ENCODE measurements at regions not wholly inside any gene's neighbourhood (a gene's known extent, or its start where the extent isn't known, plus 50 kb on each side); places are given as distances from the start of the nearest gene placed in this dataset.

DNA sequence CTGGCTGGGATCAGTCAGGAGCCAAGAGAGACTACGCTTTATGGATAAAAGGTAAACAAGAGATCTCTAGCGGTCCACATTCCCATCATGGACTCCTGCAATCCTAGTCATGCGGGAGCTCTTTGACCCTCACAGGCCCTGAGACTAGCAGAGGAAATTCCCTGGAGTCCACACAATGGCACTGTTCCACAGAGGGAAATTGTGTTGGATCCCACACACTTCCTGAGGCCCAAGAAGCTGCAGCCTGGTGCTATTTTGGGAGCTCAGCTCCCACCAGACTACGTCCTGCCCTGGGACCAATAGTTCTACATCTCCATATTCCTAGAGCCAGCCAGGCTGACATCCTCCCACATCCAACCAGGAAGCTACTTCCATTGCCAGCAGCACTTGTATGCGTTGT, 2358.4 kb downstream of the PCDH9 start:
- TF ChIP-seq, protein P1, sequence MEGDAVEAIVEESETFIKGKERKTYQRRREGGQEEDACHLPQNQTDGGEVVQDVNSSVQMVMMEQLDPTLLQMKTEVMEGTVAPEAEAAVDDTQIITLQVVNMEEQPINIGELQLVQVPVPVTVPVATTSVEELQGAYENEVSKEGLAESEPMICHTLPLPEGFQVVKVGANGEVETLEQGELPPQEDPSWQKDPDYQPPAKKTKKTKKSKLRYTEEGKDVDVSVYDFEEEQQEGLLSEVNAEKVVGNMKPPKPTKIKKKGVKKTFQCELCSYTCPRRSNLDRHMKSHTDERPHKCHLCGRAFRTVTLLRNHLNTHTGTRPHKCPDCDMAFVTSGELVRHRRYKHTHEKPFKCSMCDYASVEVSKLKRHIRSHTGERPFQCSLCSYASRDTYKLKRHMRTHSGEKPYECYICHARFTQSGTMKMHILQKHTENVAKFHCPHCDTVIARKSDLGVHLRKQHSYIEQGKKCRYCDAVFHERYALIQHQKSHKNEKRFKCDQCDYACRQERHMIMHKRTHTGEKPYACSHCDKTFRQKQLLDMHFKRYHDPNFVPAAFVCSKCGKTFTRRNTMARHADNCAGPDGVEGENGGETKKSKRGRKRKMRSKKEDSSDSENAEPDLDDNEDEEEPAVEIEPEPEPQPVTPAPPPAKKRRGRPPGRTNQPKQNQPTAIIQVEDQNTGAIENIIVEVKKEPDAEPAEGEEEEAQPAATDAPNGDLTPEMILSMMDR (IDR thresholded peaks at IDR 0.05), result no peak

DNA sequence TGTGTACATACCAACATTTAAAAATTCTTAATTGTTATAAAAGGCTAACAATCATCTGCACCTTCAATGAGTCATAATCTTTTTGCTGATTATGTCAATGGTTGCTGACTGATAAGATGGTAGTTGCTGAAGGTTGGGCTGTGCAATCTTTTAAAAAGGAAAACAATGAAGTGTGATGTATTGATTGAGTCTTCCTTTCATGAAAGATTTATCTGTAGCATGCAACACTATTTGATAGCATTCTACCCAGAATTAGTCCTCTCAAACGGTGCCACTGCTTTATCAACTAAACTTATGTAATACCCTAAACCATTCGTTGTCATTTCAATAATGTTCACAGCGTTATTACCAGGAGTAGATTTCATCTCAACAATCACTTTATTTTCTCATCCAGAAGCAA, 2360.6 kb downstream of the PCDH9 start:
- TF ChIP-seq, protein P1 (IDR thresholded peaks at IDR 0.05), result no peak

DNA sequence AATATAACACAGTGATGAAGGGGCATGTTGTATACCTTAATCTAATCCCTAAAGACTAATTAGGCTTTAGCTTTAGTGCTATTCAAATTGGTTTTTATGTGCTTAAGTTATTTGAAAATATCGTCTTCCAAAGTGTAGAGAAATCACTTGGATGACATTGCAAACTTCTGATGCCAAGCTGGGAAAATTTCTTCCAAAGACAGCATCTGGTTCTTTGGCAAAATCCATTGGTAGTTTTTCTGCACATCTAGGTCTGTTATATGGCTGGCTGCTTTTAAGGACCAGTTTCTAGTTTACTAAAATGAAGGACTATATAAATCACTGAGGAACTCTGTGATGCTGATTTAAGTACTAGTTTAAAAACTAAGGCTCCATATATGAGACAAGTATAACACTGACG, 2362.3 kb downstream of the PCDH9 start:
- TF ChIP-seq, protein P1 (IDR thresholded peaks at IDR 0.05), result no peak

DNA sequence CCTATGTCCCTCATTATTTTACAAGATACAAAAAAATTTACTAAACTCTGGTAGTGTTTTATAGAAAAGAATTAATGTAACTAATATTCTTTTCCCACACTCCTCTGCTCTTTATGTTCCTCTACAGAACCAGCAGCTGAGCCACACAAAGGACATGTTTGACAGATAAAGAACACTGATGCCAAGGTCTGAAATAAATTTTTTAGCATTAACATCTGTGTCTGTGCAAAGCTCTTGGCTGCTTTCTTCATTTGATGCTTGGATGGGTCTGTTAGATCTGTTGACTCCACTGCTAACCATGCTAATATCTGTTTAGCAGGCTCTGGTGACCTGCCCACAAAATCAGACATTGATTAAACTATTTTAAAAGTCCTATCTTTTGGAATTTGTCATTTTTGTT, 2363.8 kb downstream of the PCDH9 start:
- TF ChIP-seq, protein P1 (IDR thresholded peaks at IDR 0.05), result no peak

DNA sequence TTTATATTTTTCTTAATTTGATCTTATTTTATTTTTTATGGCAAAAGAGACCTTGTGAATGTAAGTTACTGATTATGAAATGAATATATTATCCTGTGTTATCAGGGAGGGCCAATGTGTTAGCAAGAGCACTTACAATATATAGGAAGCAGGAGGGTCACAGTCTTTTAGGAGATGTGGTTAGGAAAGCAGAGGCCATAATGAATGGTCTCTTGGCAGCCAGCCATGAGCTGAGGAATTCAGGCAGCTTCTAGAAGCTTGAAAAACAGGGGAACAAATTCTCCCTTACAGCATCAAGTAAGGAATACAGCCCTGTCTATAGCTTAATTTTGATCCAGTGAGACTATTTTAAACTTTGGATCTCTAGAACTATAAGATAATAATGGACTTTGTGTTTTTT, 2374.6 kb downstream of the PCDH9 start:
- TF ChIP-seq, protein P1 (IDR thresholded peaks at IDR 0.05), result no peak

DNA sequence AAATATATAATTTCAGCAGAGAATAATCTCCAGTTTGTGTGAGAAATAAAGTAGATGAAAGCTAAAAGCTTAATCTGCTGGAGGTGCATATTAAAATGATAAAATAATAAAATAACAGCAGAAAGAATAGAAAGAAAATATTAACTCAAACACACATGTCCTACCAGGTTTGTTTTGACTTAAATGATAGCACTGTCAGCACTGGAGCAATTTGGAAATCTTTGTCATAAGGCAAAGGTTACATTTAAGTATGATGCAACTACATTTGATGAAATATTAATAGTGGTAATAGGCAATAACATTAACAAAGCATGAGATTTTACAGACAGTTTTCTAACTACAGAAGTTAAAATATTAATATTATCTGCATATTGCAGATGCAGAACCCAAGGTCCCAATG, 2380.1 kb downstream of the PCDH9 start:
- TF ChIP-seq, protein P1 (IDR thresholded peaks at IDR 0.05), result no peak

DNA sequence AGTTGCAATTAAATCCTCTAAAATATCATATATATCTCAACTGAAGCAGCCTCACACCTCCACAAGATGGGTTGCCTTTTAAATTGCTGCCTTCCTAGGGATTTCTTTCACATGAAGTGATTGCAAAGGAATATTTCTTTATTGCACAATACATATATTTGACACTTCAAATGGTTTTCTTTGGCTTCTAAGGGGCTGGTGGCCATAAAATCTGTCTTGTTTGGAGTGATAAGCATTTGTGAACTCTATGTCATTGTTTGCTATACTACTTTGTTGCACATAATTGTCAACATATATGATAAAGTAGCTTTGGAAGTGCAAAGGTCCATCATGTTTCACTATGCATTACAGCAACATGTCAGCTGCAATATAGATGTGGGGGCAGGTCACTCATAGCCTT, 2380.9 kb downstream of the PCDH9 start:
- TF ChIP-seq, protein P1 (IDR thresholded peaks at IDR 0.05), result no peak

DNA sequence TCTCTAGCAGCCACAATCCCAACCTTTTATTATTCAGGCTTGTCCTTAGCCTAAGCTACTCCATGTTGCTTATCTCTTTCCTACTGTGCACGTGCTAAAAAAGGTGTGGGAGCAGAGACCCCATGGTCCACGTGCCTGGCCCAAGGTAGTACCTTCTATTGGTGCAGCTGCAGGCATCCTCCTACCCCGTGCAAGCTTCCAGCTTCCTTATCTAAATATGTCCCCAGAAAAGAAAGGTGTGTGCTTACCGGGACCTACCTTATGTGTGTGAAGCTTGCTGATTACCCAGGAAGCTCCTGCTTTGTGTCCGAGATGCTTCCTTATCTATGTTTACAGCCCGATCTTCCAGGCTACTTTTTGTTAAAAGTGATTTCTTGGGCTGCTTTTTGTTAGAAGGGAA, 2382.4 kb downstream of the PCDH9 start:
- TF ChIP-seq, protein P1 (IDR thresholded peaks at IDR 0.05), result no peak

Data from LNCAP (cell line).